B cell (primary cell): ENCODE measurements at regions not wholly inside any gene's neighbourhood (a gene's known extent, or its start where the extent isn't known, plus 50 kb on each side); places are given as distances from the start of the nearest gene placed in this dataset.

Experiments used
- ATAC-seq: fragments of 200-7000 bp; cut with Tn5 transposase; one replicate; pipeline ENCODE4 v1.10.0; 2021; ENCODE audit warnings: low read depth, mild to moderate bottlenecking, moderate number of reproducible peaks, moderate library complexity
- CTCF ChIA-PET: fragments of 350-600 bp; sonication (Branson Sonifier 250); formaldehyde crosslinking; loops from one replicate; lab custom pipeline; 2021; ENCODE audit warnings: antibody characterized with exemption, inconsistent platforms; lab: Charles Lee
- POLR2A ChIA-PET: fragments of 350-600 bp; sonication (Branson Sonifier 250); formaldehyde crosslinking; loops from one replicate; lab custom pipeline; 2021; ENCODE audit warnings: antibody characterized with exemption; lab: Charles Lee
- DNase-seq: peaks from one replicate; pipeline ENCODE4 v3.0.0; 2013
- H2AFZ ChIP-seq: 2 replicates; pipeline ENCODE4 v1.6.1; 2012; ENCODE audit warnings: mild to moderate bottlenecking, low read depth, low read length; ENCODE audit not compliant: insufficient read depth, poor library complexity, severe bottlenecking
- H3K27ac ChIP-seq, 2 donors: 1 replicate in 1 of 2; 2 replicates in 1 of 2; pipeline ENCODE4 v1.5.1; 2012 to 2013; ENCODE audit warnings: low read length in 2 of 2, mild to moderate bottlenecking in 2 of 2, moderate library complexity in 1 of 2
- H3K27me3 ChIP-seq, 4 experiments: fragments of 200-600 bp in 1 of 4; sonication (generic) in 1 of 4; replicated peaks in 1 of 4; 1 replicate in 2 of 4; 2 replicates in 2 of 4; pipeline versions ENCODE4 v1.6.1 to v1.7.0; 2013 to 2016; ENCODE audit warnings: low read length in 3 of 4, mild to moderate bottlenecking in 2 of 4, mixed read lengths in 1 of 4, moderate library complexity in 1 of 4; ENCODE audit not compliant: insufficient read depth in 4 of 4, control insufficient read depth in 3 of 4; ENCODE audit errors: control extremely low read depth in 1 of 4
- H3K36me3 ChIP-seq, 2 experiments: replicated peaks in 1 of 2; 1 replicate in 1 of 2; 2 replicates in 1 of 2; pipeline versions ENCODE4 v1.6.1 to v1.7.1; 2013; ENCODE audit warnings: low read length in 1 of 2; ENCODE audit not compliant: insufficient read depth in 2 of 2, control insufficient read depth in 1 of 2; ENCODE audit errors: control extremely low read depth in 1 of 2, extremely low read depth in 1 of 2
- H3K4me1 ChIP-seq, 2 donors: fragments of 200-600 bp in 1 of 2; sonication (generic) in 1 of 2; 1 replicate in 1 of 2; 2 replicates in 1 of 2; pipeline versions ENCODE4 v1.5.1 to v1.6.1; 2013 to 2017; ENCODE audit warnings: low read length in 2 of 2; ENCODE audit not compliant: control insufficient read depth in 2 of 2, insufficient read depth in 2 of 2
- H3K4me2 ChIP-seq: replicated peaks from 2 replicates; pipeline ENCODE3; 2012; ENCODE audit warnings: mild to moderate bottlenecking, low read depth, low read length; ENCODE audit not compliant: poor library complexity, severe bottlenecking
- H3K4me3 ChIP-seq, 5 experiments: fragments of 200-600 bp in 1 of 5; sonication (generic) in 1 of 5; 1 replicate in 3 of 5; 2 replicates in 2 of 5; pipeline versions ENCODE4 v1.5.1 to v1.7.0; 2011 to 2016; ENCODE audit warnings: low read length in 4 of 5, mild to moderate bottlenecking in 4 of 5, low read depth in 2 of 5, control low read depth in 1 of 5, moderate library complexity in 1 of 5; ENCODE audit not compliant: insufficient read depth in 1 of 5; ENCODE audit errors: control extremely low read depth in 1 of 5, extremely low read depth in 1 of 5
- H3K79me2 ChIP-seq: fragments of 200-600 bp; sonication (generic); one replicate; pipeline ENCODE4 v1.6.0; 2016; ENCODE audit warnings: low read length; ENCODE audit not compliant: control insufficient read depth, insufficient read depth
- H3K9ac ChIP-seq: fragments of 200-600 bp; sonication (generic); 2 replicates; pipeline ENCODE4 v1.6.1; 2017; ENCODE audit warnings: mild to moderate bottlenecking, low read length, moderate library complexity
- H3K9me3 ChIP-seq, 3 donors: one replicate each; pipeline versions ENCODE4 v1.6.1 to v1.7.1; 2013; ENCODE audit warnings: low read length in 2 of 3; ENCODE audit not compliant: control insufficient read depth in 2 of 3, insufficient read depth in 1 of 3; ENCODE audit errors: control extremely low read depth in 1 of 3
- H4K20me1 ChIP-seq: 2 replicates; pipeline ENCODE4 v1.6.0; 2012; ENCODE audit warnings: mild to moderate bottlenecking, low read length; ENCODE audit not compliant: insufficient read depth, control insufficient read depth, poor library complexity, severe bottlenecking
- H3K27ac Mint-ChIP-seq: one replicate; pipeline ENCODE4 v1.8.0; 2021; ENCODE audit warnings: mixed read lengths
- H3K27me3 Mint-ChIP-seq: one replicate; pipeline ENCODE4 v1.8.0; 2021; ENCODE audit warnings: mixed read lengths
- H3K4me1 Mint-ChIP-seq: one replicate; pipeline ENCODE4 v1.8.0; 2021; ENCODE audit warnings: mixed read lengths
- H3K4me3 Mint-ChIP-seq: one replicate; pipeline ENCODE4 v1.8.0; 2021; ENCODE audit warnings: mixed read lengths
- H3K9me3 Mint-ChIP-seq: one replicate; pipeline ENCODE4 v1.8.0; 2022; ENCODE audit warnings: mixed read lengths; ENCODE audit not compliant: insufficient read depth
- EZH2 ChIP-seq: IDR thresholded peaks from 2 replicates; pipeline ENCODE4 v1.6.1; 2012; ENCODE audit warnings: borderline replicate concordance, low read depth, mild to moderate bottlenecking, moderate library complexity, low read length; ENCODE audit not compliant: insufficient read depth, poor library complexity, severe bottlenecking
- WGBS: methylation state at CpG from one replicate; pipeline ENCODE4 v1.1.5; 2013; ENCODE audit warnings: missing lambda C conversion rate; ENCODE audit not compliant: insufficient coverage; 5-methylcytosine and 5-hydroxymethylcytosine counted together
- intact Hi-C: fragments of 100-400 bp; cut with micrococcal nuclease; formaldehyde crosslinking; loops from one replicate; pipeline ENCODE4 v1.10.0; 2022
- TF ChIP-seq, protein P1 (sequence below): fragments of 200-600 bp; IDR thresholded peaks from one replicate; pipeline ENCODE4 v1.8.0; 2022; ENCODE audit warnings: antibody characterized with exemption, mild to moderate bottlenecking

DNA sequence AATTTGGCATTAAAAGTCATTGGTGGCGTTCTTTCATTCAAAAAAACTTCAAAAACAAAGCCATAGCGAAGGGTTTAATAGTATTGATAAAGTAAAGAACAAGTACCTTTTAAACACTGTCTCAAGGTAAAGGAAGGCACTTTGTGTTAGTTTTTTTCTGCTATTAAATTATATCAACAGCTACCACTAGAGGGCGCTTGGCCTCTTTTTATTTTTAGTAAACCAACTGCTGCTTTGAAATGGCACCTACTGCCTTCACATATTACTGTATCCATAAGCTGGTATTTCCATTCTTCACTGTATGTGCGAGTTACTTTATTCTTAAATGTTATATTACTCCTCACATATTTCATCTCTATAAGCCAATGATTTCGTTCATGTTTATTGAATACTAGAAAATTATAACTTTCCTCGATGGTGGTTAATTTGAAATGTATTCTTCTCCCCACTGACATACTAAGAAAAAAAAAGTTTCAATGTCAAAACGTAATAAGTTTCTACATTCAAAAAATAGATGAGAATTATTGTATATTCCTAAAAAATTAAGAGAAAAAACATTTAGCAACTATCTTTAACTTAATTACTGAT is 125.7 kb upstream of the CXADR start:
- DNase-seq (peak; percentile 56), ATAC-seq (no peak)
- no CpG with 5 or more reads among the region's 7 CpGs for WGBS
- no peak for TF ChIP-seq EZH2
- TF ChIP-seq, protein P1, sequence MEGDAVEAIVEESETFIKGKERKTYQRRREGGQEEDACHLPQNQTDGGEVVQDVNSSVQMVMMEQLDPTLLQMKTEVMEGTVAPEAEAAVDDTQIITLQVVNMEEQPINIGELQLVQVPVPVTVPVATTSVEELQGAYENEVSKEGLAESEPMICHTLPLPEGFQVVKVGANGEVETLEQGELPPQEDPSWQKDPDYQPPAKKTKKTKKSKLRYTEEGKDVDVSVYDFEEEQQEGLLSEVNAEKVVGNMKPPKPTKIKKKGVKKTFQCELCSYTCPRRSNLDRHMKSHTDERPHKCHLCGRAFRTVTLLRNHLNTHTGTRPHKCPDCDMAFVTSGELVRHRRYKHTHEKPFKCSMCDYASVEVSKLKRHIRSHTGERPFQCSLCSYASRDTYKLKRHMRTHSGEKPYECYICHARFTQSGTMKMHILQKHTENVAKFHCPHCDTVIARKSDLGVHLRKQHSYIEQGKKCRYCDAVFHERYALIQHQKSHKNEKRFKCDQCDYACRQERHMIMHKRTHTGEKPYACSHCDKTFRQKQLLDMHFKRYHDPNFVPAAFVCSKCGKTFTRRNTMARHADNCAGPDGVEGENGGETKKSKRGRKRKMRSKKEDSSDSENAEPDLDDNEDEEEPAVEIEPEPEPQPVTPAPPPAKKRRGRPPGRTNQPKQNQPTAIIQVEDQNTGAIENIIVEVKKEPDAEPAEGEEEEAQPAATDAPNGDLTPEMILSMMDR, result peak; percentile 94
- Histone ChIP-seq H3K4me1 (no peaks in the 10 kb centered on the region), H3K4me2 (no peak overlapping the region), H3K9me3 (no peaks in the 10 kb centered on the region), H3K79me2 (no peaks in the 10 kb centered on the region), H3K9ac (no peak overlapping the region), H3K4me3 (no peak overlapping the region), H3K36me3 (no peaks in the 10 kb centered on the region), H3K27ac (no peak overlapping the region), H2AFZ (no peak overlapping the region), H4K20me1 (no peaks in the 10 kb centered on the region), H3K27me3 (no peaks in the 10 kb centered on the region)
- H3K4me1 Mint-ChIP-seq, result peaks cover 2% of the 10 kb centered on the region
- intact Hi-C loops, result loop anchor here (2.0 to 10.0 kb wide), 2 partner anchors 198 to 538 kb away; no protein-coding TSS in a partner anchor
- ChIA-PET CTCF (interaction anchor here (0.9 to 3.5 kb wide), 11 partner anchors 10 to 538 kb away, joined by 3 to 19 read pairs (median 3); no protein-coding TSS in a partner anchor), POLR2A (no interaction called here)
- no peak overlapping the region for H3K4me3 Mint-ChIP-seq
- no peak overlapping the region for H3K27ac Mint-ChIP-seq
- H3K27me3 Mint-ChIP-seq, result no peaks in the 10 kb centered on the region
- H3K9me3 Mint-ChIP-seq, result no peaks in the 10 kb centered on the region

DNA sequence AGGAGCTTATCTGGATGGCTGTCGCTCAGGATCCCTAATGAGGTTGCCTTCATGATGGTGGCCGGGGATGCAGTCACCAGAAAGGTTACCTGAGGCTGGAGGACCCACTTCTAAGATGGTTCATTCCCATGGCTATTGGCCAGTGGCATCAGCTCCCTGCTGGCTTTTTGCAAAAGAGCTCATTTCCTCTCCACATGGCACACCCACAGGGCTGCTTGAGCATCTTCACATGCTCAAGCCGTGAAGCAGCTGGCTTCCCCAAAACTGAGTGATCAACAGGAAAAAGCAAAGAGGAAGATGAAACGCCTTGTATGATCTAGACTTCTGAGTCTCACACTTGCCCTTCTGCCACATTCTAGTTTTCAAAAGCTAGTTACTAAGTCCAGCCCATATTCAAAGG is 124.6 kb upstream of the CXADR start:
- H3K27me3 Mint-ChIP-seq, result no peaks in the 10 kb centered on the region
- Histone ChIP-seq H3K4me3 (no peak overlapping the region), H3K36me3 (no peaks in the 10 kb centered on the region), H3K27me3 (no peaks in the 10 kb centered on the region), H4K20me1 (no peaks in the 10 kb centered on the region), H3K4me2 (no peak overlapping the region), H3K9ac (no peak overlapping the region), H3K27ac (no peak overlapping the region), H3K79me2 (no peaks in the 10 kb centered on the region), H2AFZ (no peak overlapping the region), H3K9me3 (no peaks in the 10 kb centered on the region), H3K4me1 (no peaks in the 10 kb centered on the region)
- H3K27ac Mint-ChIP-seq, result no peak overlapping the region
- ATAC-seq (no peak), DNase-seq (no peak)
- TF ChIP-seq EZH2, result no peak
- TF ChIP-seq, protein P1, result no peak
- H3K4me3 Mint-ChIP-seq, result no peak overlapping the region
- CTCF ChIA-PET, result interaction anchor here (1.1 to 3.5 kb wide), 6 partner anchors 9 to 537 kb away, joined by 3 to 19 read pairs (median 4); no protein-coding TSS in a partner anchor
- intact Hi-C loops, result loop anchor here (10.0 kb wide), 1 partner anchor 197 kb away; no protein-coding TSS in a partner anchor
- H3K9me3 Mint-ChIP-seq, result no peaks in the 10 kb centered on the region
- H3K4me1 Mint-ChIP-seq, result peaks cover 2% of the 10 kb centered on the region
- POLR2A ChIA-PET, result no interaction called here
- WGBS, result 71% methylated on average over 3 of the region's 4 CpGs
